ENCODE measurements at regions not wholly inside any gene's neighbourhood (a gene's known extent, or its start where the extent isn't known, plus 50 kb on each side); places are given as distances from the start of the nearest gene placed in this dataset.

DNA sequence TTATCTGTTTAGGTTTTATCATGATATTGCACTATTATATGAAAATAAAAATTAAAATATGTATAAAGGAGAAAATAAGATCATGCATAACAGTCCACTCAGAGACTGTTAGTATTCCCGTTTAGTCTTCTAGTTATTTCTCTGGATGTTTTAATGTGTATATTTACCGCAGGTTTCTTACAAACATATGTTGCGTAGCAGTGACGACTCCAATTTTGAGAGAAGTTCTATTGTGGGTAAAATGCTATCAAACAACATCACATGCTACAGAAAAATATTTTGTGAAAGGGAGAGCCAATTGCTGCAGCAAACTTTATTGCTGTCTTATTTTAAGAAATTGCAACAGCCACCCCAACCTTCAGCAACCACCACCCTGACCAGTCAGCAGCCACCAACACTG, 72.4 kb upstream of the NXT1 start:
- DNase-seq = no peak

DNA sequence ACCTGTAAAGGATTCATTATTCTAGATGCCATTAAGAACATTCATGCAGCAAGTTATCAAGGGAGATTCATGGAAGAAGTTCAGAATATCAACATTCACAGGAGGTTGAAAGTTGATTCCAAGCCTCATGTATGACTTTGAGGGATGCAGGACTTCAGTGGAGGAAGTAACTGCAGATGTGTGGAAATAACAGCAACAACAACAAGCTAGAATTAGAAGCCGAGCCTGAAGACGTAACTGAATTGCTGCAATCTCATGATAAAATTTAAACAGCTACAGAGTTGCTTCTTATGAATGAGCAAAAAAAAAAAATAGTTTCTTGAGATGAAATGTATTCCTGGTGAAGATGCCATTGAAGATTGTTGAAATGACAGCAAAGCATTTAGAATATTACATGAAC, 73.3 kb upstream of the NXT1 start:
- no peak for DNase-seq

DNA sequence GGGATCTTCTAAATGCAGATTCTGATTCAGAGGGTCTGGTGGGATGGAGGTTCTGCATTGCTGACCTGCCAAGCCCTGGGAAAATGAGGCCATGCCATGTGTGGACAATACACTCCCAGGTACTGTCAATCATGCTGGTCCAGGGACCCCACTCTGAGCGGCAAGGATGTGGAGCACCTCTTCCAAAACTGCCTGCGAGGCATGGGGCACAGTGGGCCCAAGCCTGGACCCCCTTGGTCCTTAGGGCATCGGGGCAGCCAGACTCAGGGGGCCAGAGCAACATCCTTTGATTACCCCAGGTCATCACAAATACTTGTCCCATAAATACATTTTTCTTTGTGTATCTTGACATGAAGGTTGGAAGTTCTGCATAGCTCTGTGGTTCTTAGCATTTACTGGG, 76.8 kb upstream of the NXT1 start:
- no peak for DNase-seq

DNA sequence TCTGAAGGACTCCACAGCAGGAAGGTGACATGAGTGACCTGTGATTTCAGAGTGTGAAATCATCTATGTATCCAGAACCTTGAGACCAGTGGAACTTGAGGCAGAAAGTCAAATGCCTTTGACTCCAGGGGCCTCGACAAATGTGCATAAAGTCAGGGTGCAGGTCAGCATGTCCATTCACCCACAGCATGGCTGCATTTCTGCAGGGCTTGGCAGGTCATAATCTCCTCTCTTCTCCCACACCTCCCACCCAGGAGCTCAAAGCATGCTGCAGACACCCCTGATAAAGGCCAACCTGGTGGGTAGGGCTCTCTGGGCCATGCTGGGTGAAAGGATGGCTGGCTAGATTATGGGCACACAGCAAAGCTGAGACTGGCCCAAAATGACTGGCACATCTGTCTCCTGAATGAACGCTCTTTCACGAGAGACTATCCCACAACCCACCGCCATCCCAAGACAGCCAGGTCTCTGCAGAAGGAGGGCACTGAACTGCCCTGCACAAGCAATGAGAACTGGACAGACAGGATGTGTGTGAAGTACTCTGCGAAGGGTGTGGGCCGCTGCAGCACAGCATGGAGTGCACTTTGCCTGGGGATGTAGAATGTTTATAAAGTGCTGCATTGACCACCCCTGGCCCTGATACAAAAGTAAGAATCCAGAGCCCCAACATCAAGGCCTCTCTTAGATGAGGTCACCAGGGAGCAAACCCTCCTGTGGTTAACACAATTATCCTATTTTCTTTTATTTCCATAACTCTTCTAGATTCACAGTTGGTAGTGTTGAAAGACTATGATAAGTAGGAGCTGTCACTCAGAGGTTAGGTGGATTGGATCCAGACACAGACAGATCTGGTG, 78.2 kb upstream of the NXT1 start:
- no peak for DNase-seq

DNA sequence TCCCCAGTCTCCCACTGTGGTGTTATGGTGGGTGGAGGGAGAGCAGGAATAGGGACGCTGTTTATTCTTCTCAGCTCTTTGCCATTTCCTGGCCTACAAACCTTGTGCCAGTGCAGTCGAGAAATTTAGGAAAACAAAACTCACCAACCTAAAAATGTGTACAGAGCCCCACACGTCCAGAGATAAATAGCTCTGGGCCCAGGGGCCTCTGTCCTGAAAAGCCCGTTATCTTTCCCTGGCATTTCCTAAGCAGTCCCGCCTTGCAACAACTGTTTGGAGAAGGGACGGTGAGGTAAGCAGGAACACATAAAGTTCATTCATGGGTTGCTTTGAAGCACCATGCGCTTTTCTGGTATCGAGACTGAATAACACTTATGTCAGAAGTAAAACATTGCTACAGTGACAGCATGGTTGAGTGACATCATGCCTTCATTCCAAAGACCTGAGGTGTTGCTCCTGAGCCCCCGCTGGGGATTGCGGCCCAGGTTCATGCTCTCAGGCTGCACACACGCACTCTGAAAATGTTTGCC, 80.1 kb upstream of the NXT1 start:
- no peak for DNase-seq

DNA sequence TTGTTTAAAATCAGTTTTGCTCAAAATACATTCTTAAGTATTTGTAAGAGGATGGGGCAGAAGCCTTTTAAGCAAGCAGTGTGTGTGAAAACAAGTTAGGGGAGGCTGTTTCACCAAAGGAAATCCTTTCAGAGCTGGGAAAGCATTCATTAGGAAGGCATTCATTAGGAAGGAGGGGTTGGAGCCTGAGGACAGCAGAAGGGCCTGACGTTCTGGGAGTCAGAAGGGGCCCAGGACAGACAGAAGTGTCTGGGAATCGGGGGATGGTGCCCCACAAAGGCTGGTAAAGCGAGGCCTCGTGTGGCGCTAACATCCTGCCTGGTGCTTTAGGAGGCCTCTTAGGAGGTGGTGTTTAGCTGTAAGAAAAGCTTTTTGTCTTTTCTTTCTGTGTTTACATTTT, 80.6 kb upstream of the NXT1 start:
- no peak for DNase-seq

DNA sequence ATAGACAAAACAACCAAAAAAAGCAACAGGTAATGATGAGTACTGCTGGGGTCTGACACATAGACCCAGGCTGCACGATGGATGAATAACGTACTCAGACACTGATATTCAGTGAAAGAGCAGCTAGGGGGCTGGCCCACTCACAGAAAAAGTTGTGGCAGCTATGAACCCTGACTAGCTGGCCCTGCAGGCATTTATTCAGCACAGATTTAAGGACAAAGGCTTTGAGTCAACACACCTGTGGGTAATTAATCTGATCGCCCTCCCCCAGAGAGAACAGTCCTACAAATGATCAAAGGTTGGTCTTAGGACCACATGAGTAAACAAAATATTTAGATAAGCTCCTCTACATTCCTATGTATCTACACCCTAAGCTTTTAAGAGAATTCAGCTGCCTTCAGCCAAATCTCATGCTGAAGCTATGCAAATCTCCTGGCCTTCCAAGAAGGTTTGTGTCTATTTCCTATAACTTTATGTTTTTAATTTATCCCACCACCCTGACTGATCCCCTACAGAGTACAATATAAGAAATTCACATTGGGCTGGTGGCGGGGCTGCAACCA, 81.7 kb upstream of the NXT1 start:
- DNase-seq = no peak

DNA sequence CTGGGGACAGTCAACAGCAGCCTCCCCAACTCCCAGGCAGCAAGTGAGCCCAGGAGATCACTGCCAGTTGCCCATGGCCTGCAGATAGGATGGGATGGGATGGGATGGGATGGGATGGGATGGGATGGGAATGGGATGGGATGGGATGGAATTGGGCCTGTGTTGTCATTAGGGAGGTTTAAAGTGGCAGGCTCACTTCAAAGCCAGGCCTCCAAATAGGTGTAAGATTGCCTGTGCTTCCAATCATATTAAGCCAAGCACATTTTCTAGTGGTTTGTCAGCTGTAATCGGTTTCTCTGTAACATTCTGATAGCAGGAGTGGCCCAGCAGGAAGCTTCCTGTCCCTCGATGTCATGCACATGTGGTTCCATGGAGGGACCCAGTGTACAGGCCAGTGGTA, 82.7 kb upstream of the NXT1 start:
- no peak for DNase-seq

DNA sequence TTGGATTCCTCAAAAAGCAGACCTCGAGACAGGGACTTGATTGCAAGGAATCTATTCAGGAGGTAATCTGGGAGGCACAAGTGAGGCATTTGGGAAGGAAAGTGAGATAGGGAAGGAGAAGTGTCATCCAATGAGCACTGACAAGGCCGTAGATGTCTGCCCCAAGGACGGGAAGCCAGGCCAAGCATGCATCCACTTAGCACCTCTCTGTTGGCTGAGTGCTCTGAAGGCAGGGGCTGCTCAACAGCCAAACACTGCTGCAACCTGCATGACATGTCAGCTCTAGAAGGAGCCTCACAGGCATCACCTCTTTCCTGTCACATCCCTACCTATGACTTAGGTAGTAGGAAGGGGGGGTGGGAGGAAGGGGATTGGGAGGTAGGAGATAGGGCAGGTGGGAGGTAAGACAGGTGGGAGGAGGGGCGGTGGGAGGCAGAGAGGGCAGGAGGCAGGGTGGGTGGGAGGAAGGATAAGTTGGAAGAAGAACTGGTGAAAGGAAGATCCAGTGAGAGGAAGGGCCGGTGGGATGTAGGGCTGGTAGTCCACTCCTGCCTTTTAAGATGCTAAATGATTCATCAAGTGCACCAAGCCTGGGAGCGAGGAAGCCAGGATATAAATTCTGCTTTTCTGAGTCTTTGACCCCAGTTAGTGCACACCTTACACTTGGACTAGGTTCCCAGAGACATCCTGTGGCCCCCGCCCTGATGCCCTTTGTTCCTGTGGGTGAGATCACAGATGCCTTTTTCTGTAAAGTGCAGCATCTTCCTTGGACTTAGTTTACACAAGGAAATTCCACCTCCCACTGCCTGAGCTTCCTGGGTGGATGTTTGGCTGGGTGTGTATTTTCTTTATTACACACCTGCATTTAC, 83.8 kb upstream of the NXT1 start:
- DNase-seq = no peak

DNA sequence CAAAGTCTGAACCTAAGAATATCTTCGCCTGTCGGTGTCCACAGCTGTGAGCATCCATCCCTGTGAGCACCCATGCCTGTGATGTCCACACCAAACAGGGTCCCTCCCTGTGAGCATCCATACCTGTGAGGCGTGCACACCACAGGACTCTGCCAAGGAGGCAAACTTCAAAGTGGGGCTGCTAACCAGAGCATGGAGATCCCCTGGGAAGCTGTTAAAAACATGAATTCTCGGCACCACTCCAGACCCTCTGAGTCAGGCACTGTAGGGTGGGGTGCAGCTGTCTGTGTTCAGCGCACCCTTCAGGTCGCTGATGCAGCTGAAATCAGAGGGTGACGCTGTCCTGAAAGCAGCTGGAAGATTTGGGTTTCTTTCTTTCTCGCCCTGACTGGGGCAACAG, 85.4 kb upstream of the NXT1 start:
- no peak for DNase-seq

DNA sequence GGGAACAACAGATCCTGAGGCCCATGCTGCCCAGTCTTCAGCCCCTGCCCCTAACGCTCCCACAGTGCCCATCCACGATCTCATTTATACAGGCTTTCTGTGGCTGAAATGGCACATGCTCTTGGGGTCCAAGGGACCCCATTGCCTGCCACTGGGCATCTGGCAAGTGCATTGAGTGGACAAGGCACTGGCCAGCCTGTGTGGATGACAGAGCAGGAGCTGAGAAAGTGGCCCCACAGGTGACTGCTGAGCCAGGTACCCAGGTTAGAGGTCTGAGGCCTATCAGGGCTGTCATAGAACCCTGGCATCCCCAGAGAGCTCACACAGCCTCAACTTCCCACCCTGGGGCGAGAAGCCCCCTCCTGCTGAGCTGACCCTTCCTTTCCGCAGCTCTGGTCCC, 86.0 kb upstream of the NXT1 start:
- DNase-seq = no peak

DNA sequence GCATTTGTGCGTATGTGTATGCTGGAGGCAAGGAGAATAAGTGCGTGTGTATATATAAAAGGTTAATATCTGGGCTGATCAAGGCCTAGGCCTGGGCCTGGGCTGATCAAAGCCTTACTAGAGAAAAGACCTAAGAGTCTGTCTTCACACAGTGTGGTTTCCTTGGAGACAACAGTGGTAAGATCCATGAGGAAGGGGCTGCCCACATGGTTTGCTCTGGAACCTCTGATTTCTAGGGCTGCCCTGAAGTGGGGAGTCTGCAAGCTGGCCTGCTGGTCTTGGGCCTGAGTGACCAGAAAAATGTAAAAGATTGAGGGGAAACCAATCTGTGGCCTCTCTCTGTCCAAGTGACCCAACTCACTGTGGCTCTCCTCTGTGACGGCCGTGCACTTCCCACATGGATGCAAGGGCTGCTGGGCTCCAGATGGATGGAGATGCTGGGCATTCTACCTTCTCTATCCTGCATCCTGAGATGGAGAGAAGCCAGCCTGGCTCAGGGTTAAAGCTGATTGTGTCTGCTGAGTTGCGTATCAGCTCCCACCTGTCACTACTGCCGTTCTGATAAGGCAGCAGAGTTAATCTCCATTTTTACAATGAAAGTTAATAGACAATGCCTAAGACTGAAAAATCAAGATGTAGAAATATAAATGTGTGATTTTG, 90.3 kb upstream of the NXT1 start:
- no peak for DNase-seq

DNA sequence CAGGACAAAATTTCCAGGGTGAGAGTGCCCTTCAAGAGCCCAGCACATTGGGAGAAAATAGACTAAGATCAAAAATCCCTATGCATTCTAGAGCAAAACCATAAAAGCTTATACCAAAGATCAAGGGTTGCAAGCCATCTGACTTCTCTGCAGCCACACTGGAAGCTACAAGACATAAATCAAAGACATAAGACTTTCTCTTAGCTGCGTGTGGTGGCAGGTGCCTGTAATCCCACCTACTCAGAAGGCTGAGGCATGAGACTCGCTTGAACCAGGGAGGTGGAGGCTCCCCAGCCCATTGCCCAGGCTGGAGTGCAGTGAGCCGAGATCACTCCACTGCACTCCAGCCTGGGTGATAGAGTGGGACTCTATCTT, 91.9 kb upstream of the NXT1 start:
- DNase-seq = no peak

DNA sequence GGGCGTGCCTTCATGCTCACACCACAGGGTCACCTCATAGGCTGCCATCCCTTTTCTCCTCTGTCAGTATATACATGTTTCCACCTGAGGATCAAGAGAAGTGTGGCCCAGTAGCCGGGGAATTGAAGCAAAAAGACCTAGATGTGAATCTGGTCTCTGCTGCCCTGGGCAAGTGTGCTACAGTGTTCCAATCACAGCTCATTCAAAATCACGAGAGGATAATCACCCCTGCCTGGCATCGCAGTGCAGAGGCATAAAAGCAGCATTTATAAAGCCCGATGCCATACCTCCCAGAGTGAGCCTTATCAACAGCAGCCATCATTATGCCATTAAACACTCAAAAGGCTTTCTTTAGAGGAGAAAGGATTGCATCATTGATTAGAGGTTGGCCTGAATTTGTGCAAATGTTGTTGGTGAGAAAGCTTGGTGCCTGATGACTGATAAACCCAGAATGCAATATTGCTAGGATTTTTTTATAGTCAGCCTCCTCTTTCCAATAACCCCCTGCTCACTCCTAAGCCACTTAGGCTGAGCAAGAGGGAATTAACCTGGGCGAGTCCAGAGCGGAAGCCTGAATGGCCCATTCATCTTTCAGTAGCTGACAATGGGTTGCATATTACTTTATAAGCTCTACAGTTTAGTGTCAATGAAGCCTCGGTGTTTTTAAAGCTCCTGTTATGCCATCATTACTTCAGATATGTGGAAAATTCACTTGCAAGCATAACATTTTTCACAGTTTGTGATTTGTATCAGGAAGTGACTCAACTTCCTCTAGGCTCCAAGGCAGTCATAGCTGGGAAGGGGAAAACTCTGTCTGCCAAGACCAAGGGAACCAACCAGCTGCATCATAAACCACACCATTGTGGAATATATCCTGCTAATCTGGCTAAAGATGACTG, 92.5 kb upstream of the NXT1 start:
- no peak for DNase-seq

DNA sequence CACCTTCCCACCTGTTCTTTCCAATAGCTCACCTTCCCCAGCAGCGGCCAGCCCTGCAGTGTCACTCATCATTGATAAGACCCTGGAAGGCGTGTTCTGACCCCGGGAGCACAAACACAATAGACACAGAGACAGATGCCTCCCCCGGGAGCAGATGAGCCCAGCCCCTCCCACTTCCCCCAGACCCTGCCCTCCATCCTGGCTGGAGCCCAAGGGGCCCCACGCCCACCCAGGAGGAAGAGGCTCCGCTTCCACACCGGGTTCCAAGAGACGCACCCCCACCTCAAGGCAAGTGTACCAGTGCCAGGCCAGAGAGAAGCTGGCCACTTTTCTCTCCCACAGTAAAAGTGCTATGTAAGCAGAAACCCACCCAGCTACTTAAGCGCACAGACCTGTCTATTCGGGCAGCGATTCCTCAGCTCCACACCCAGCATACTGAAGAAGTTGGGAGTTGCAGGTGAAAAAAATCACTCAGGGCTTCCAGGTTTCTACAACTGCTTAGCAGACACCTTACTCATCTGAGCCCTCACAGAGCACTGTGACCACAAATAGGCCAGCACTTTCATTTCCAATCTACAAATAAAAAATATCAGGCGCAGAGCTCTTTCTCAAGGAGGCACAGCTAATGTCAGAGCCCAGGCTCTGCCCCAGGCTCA, 93.4 kb upstream of the NXT1 start:
- DNase-seq = no peak

DNA sequence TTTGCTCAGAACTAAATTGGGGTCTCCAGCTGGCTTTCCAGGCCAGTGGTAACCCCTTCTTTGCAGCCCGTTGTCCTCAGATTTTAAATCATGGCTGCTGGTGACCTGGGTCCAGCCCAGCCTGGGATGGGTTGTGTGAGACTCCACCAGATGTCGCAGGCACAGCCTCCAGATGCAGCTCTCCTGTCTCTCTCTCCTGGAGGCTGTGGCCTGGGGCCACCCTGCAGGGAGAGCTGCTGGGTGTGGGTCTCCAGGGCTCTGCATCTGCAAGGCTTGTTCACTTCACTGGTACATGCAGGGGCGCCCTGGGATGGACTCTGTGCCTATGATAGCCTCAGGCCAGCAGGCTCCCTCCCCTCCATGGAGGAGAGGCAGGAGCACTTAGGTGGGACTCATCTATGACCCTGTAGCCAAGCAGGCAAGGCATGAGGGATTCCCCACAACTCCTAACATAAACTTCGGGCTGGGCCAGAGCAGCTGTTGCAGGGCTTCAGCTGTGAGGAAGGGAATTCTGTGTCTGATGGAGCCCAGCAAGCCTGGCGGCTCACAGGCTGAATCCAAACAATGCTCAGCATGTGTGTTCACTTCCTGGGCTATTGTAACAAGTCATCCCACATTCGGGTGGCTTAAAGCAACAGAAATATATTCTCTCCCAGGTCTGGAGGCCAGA, 94.7 kb upstream of the NXT1 start:
- DNase-seq = no peak

DNA sequence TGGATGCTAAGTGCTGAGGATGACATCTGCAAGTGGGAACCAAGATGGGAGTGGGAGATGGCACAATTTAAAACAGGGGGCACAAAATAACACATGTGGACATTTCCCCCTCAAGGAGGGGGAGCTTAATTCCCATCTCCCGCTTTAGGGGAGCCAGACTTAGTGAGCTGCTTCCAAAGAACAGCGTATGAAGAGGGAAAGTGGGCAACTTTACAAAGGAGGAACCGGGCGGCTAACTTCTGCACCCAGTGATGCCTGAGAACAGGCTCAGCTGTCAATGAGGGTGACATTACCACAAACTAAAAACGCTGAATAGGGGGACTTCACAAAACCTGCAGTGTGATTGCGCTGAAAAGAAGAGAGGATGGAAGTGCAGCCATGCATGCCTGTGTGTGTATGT, 95.5 kb upstream of the NXT1 start:
- DNase-seq = no peak

DNA sequence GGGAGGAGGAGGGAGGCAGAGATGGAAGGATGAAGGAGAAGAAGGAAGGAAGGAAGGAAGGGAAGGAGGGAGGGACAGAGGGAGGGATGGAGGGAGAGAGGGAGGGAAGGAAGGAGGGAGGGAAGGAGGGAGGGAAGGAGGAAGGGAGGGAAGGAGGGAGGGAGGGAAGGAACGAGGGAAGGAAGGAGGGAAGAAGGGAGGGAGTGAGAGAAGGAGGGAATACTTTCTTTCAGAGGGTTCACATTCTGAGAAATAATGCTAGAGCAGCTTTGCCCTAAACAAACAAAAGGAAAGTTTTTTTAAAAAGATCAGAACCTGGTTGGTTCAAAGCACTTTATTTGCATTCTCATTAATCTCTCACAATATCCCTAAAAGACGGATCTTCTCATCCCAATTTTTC, 96.1 kb upstream of the NXT1 start:
- DNase-seq = no peak

DNA sequence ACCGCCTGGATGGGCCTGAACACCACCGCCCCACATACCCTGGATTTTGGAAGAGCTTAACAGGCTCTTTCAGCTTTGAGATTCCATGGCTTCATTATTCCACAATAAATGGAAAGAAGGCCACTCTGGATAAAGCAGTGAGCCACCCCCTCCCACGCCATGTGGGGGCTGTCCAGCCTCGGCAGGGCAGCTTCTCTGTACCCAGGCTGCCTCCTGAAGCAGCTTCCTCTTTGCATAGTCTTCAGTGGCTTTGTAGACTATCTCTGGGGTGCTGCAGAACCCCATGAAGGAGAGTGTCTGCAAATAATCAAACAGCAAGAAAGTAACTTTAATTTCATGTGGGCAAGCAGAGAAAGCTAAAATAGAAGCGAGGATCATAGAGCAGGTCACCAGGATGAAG, 96.6 kb upstream of the NXT1 start:
- DNase-seq = no peak

DNA sequence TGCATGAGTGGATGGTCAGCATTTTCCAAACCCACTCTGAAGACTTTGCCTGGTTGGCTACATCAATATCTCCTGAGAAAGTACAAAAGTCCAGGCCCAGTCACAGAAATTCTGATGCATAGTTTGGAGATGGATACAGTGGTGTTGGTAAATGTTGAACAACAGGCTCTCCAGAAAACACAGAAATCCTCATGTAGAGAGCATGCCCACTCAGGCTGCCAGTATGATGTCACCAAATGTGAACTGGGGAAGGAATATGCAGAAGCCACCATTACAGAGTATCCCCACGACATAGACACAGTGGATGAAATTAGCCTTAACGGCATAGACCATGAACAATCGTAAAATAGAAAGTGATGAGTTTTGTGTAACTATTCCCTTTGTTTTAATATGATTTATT, 97.1 kb upstream of the NXT1 start:
- DNase-seq = no peak

DNA sequence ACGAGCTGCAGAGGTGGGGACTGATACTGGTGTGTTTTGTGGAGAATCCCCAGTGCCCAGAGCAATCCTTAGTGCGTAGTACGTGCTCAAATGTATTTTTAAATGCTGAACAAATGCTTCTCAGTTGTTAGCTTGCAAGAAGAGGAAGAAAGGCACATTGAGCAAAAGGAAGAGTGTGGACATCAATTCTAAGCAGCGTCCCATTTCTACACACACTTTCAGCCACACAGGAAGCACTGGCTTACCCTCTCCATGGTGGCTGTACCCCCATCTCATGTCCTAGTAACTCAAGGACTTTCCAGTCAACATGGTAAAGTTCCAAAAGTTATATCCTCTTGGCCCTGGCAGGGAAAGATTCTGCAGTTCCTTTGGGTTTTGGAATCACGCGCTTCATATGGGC, 98.8 kb upstream of the NXT1 start:
- no peak for DNase-seq
